OCI-LY1 (cell line): ENCODE measurements at regions not wholly inside any gene's neighbourhood (a gene's known extent, or its start where the extent isn't known, plus 50 kb on each side); places are given as distances from the start of the nearest gene placed in this dataset.

ENCODE experiments used
- H2AFZ ChIP-seq: fragments of 200-600 bp; sonication (generic), shearing (Covaris generic); 2 replicates; pipeline ENCODE4 v1.6.0; 2014; ENCODE audit warnings: antibody characterized with exemption, mild to moderate bottlenecking, low read length
- H3F3A ChIP-seq: fragments of 200-600 bp; sonication (generic), shearing (Covaris generic); 2 replicates; pipeline ENCODE4 v1.6.0; 2014; ENCODE audit warnings: mild to moderate bottlenecking, antibody characterized with exemption, low read length, moderate library complexity; ENCODE audit not compliant: insufficient read depth
- H3K27ac ChIP-seq: fragments of 200-600 bp; sonication (generic); 2 replicates; pipeline ENCODE4 v1.5.1; 2014; ENCODE audit warnings: low read length, mixed run types, mild to moderate bottlenecking, low read depth; ENCODE audit not compliant: poor library complexity, severe bottlenecking
- H3K27me3 ChIP-seq: fragments of 200-600 bp; sonication (generic); 2 replicates; pipeline ENCODE4 v1.6.0; 2014; ENCODE audit warnings: antibody characterized with exemption, mild to moderate bottlenecking, low read length, moderate library complexity; ENCODE audit not compliant: insufficient read depth
- H3K36me3 ChIP-seq: fragments of 200-600 bp; sonication (generic); 2 replicates; pipeline ENCODE4 v1.6.1; 2014; ENCODE audit warnings: mild to moderate bottlenecking, antibody characterized with exemption, low read length, moderate library complexity, mixed read lengths; ENCODE audit not compliant: insufficient read depth
- H3K4me1 ChIP-seq: fragments of 200-600 bp; sonication (generic); 2 replicates; pipeline ENCODE4 v1.5.1; 2014; ENCODE audit warnings: mild to moderate bottlenecking, low read length, moderate library complexity; ENCODE audit not compliant: insufficient read depth, severe bottlenecking
- H3K4me2 ChIP-seq: fragments of 200-600 bp; sonication (generic), shearing (Covaris generic); 2 replicates; pipeline ENCODE4 v1.6.1; 2014; ENCODE audit warnings: low read length
- H3K4me3 ChIP-seq: fragments of 200-600 bp; sonication (generic); 2 replicates; pipeline ENCODE4 v1.5.1; 2014; ENCODE audit warnings: low read length, low read depth, mild to moderate bottlenecking, mixed read lengths; ENCODE audit not compliant: poor library complexity, severe bottlenecking
- H3K79me2 ChIP-seq: fragments of 200-600 bp; shearing (Covaris generic); 2 replicates; pipeline ENCODE4 v1.6.1; 2016; ENCODE audit warnings: mixed run types, low read length, mixed read lengths; ENCODE audit not compliant: insufficient read depth
- H3K9ac ChIP-seq: fragments of 200-600 bp; sonication (generic), shearing (Covaris generic); 2 replicates; pipeline ENCODE4 v1.6.1; 2014; ENCODE audit warnings: mild to moderate bottlenecking, low read length, mixed read lengths
- H3K9me2 ChIP-seq: fragments of 200-600 bp; sonication (generic), shearing (Covaris generic); 2 replicates; pipeline ENCODE4 v1.6.1; 2014; ENCODE audit warnings: low read depth, mild to moderate bottlenecking, low read length, mixed read lengths
- H3K9me3 ChIP-seq: fragments of 200-600 bp; shearing (Covaris generic); 2 replicates; pipeline ENCODE4 v1.6.1; 2014; ENCODE audit warnings: low read length, mixed read lengths
- H4K20me1 ChIP-seq: fragments of 200-600 bp; sonication (generic), shearing (Covaris generic); 2 replicates; pipeline ENCODE4 v1.6.0; 2016; ENCODE audit warnings: mild to moderate bottlenecking, low read length; ENCODE audit not compliant: insufficient read depth
- EZH2 ChIP-seq: fragments of 200-600 bp; sonication (generic), shearing (Covaris generic); IDR thresholded peaks from 2 replicates; pipeline ENCODE4 v1.8.0; 2017; ENCODE audit warnings: borderline replicate concordance, mixed run types, mild to moderate bottlenecking, antibody characterized with exemption, low read length, moderate library complexity, mixed read lengths
- TF ChIP-seq, protein P1 (sequence below): fragments of 200-600 bp; sonication (generic), shearing (Covaris generic); IDR thresholded peaks from 2 replicates; pipeline ENCODE4 v1.5.1; 2017; ENCODE audit warnings: mild to moderate bottlenecking, antibody characterized with exemption, low read length, moderate library complexity, mixed read lengths

DNA sequence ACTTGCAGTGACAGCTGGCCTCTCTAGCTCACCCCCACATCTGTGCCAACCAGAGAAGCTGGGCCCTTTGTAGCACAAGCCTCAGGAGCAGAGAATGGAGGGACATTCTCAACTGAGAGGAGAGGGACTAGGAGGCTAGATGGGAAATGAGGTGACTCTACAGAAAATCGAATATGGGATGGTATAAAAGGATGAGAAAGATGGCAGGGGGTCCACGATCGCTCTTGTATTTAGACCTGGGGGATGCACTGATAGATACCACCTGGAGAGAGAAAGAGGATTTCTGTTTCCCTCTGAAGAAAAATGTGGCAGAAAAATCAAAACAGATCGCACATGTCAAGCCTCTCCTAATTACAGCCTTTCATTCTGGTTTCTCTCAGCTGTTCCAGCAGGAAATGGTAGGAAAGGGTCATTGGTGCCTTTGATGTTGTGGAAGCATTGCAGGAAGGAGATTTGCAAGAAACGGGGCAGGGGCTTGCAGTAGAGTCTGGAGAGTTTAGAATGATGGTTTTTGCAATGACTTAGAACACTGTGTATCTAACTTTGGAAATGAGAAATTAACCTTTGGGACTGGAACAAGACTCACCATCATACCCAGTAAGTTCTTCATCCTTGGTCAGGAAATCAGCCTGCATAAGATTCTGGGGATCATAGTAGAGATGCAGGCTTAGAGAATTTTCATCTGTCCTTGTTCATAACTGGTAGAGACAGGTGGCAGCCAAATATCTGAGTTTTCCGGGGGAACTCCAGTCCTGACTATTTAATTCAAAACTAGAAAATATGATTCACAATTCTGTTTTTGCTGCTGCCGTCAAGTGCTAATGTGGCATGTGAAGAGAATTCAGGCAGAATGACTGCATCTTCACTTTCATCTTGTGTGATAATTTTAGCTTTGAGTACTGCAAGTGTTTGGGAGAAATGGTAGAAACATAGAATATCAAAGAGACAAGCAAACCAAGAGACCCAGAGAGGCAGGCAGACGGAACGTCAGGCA lies 98.8 kb downstream of the DAD1 start:
- no peaks in the 10 kb centered on the region; the same call in 1 of the 2 replicates for H3K79me2 ChIP-seq
- TF ChIP-seq EZH2, result no peak
- TF ChIP-seq, protein P1, sequence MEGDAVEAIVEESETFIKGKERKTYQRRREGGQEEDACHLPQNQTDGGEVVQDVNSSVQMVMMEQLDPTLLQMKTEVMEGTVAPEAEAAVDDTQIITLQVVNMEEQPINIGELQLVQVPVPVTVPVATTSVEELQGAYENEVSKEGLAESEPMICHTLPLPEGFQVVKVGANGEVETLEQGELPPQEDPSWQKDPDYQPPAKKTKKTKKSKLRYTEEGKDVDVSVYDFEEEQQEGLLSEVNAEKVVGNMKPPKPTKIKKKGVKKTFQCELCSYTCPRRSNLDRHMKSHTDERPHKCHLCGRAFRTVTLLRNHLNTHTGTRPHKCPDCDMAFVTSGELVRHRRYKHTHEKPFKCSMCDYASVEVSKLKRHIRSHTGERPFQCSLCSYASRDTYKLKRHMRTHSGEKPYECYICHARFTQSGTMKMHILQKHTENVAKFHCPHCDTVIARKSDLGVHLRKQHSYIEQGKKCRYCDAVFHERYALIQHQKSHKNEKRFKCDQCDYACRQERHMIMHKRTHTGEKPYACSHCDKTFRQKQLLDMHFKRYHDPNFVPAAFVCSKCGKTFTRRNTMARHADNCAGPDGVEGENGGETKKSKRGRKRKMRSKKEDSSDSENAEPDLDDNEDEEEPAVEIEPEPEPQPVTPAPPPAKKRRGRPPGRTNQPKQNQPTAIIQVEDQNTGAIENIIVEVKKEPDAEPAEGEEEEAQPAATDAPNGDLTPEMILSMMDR, result no peak
- H3K4me1 ChIP-seq, result peaks cover 100% of the 10 kb centered on the region
- peaks cover 10% of the 10 kb centered on the region for H3F3A ChIP-seq
- H4K20me1 ChIP-seq, result no peaks in the 10 kb centered on the region
- H3K4me3 ChIP-seq, result peak overlapping the region; percentile 65
- no peak overlapping the region for H2AFZ ChIP-seq
- no peaks in the 10 kb centered on the region for H3K36me3 ChIP-seq
- H3K4me2 ChIP-seq, result peak overlapping the region; percentile 90
- H3K9ac ChIP-seq, result peak overlapping the region; percentile 96
- no peaks in the 10 kb centered on the region for H3K27me3 ChIP-seq
- no peaks in the 10 kb centered on the region for H3K9me2 ChIP-seq
- H3K27ac ChIP-seq, result peak overlapping the region; percentile 98
- no peaks in the 10 kb centered on the region for H3K9me3 ChIP-seq

DNA sequence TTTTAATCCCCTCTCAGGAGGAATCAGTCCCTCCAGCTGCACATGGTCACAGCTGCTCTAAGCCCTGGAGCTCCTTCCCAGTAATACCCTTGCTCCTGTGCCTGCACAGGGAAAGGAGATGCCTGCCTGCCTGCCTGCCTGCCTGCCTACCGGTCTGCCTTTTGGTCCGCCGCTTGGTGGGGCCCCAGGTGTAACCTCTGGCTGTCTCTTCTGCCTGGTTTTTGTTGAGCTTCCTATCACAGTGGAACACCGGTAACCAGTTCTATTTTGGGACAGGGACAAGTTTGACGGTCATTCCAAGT lies 99.8 kb downstream of the DAD1 start:
- peak overlapping the region; percentile 96 for H3K9ac ChIP-seq
- no peaks in the 10 kb centered on the region for H3K27me3 ChIP-seq
- H3K4me1 ChIP-seq, result peaks cover 100% of the 10 kb centered on the region
- H4K20me1 ChIP-seq, result no peaks in the 10 kb centered on the region
- peak overlapping the region; percentile 65 for H3K4me3 ChIP-seq
- H3K79me2 ChIP-seq, result no peaks in the 10 kb centered on the region; the same call in 1 of the 2 replicates
- no peaks in the 10 kb centered on the region for H3K9me3 ChIP-seq
- peak overlapping the region; percentile 90 for H3K4me2 ChIP-seq
- H3K27ac ChIP-seq, result peak overlapping the region; percentile 98
- peaks cover 10% of the 10 kb centered on the region for H3F3A ChIP-seq
- H3K36me3 ChIP-seq, result no peaks in the 10 kb centered on the region
- H2AFZ ChIP-seq, result no peak overlapping the region
- H3K9me2 ChIP-seq, result no peaks in the 10 kb centered on the region
- TF ChIP-seq EZH2, result no peak
- TF ChIP-seq, protein P1, result peak; percentile 51

DNA sequence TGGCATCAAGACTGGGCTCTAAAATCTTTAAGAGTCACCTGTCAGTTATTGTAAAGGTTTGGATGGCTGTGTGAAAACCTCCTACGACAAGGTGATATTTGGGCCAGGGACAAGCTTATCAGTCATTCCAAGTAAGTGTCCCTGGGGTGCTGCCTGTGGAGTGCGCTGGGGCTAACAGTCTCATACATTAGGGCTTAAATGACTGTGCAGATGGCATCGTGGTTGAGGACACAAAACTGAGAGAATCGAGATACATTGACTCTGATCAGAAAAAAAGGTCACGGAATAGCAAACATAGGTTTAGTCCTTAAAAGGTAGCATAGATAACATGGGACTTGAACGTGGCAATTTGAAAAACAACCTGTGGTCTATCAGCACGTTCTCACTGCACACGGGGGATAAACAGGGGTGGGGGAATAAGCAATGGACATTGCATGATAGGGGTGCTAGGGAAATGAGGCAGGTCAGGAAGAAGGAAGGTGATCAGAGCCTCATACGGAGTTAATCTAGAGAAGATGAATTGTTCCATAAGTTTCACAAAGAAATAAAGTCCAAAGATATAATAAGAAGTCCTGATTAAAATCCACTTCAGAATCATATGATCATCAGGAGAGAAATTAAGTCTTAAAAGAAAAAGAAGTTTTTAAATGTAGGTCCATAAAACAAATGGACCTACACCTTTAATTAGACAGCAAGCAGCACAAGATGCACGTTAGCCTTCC lies 100.3 kb downstream of the DAD1 start:
- H3K27ac ChIP-seq, result peak overlapping the region; percentile 98
- no peak overlapping the region for H2AFZ ChIP-seq
- no peaks in the 10 kb centered on the region for H3K36me3 ChIP-seq
- no peaks in the 10 kb centered on the region for H3K79me2 ChIP-seq
- H3K9ac ChIP-seq, result peak overlapping the region; percentile 96
- no peaks in the 10 kb centered on the region for H4K20me1 ChIP-seq
- H3K4me3 ChIP-seq, result peak overlapping the region; percentile 65
- TF ChIP-seq, protein P1, result no peak
- no peak for TF ChIP-seq EZH2
- peaks cover 10% of the 10 kb centered on the region for H3F3A ChIP-seq
- no peaks in the 10 kb centered on the region for H3K9me3 ChIP-seq
- H3K4me1 ChIP-seq, result peaks cover 100% of the 10 kb centered on the region
- H3K4me2 ChIP-seq, result peak overlapping the region; percentile 90
- H3K27me3 ChIP-seq, result no peaks in the 10 kb centered on the region
- no peaks in the 10 kb centered on the region for H3K9me2 ChIP-seq
